BE2C (cell line): ENCODE measurements at regions not wholly inside any gene's neighbourhood (a gene's known extent, or its start where the extent isn't known, plus 50 kb on each side); places are given as distances from the start of the nearest gene placed in this dataset.

Experiments used
- DNase-seq: peaks from one replicate; pipeline ENCODE4 v3.0.0-alpha.2; 2020
- H3K27me3 ChIP-seq: fragments of 250-450 bp; sonication (Bioruptor Pico); 2 replicates; pipeline ENCODE4 v1.5.1; 2020; ENCODE audit warnings: mild to moderate bottlenecking
- H3K36me3 ChIP-seq: fragments of 250-450 bp; sonication (Bioruptor Pico); 2 replicates; pipeline ENCODE4 v1.5.1; 2020; ENCODE audit warnings: mild to moderate bottlenecking
- H3K4me1 ChIP-seq: fragments of 250-450 bp; sonication (Bioruptor Pico); 2 replicates; pipeline ENCODE4 v1.5.1; 2020
- H3K4me3 ChIP-seq: 2 replicates; pipeline ENCODE4 v1.5.1; 2011; ENCODE audit warnings: low read depth, low read length
- H3K9me3 ChIP-seq: fragments of 250-450 bp; sonication (Bioruptor Pico); 2 replicates; pipeline ENCODE4 v1.5.1; 2020
- TF ChIP-seq, protein P1 (sequence below): IDR thresholded peaks from 2 replicates; pipeline ENCODE4 v1.5.1; 2012; ENCODE audit warnings: mild to moderate bottlenecking, low read depth, low read length

DNA sequence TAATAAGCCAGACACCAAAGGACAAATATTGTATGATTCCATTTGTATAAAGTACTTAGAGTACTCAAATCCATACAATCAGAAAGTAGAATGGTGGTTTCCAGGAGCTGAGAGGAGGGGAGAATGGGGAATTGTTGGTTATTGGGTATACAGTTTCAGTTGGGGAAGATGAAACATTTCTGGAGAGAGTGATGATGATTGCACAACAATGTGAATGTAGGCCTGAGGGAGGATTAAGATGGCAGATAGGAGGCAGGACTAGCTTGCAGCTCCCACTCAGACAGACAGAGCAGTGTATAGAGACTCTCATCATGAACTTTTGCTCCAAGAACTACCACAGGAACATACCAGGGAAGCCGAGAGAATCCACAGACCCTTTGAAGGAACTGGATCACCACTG lies 75.7 kb upstream of the PAK3 start:
- no peaks in the 10 kb centered on the region for H3K4me1 ChIP-seq
- TF ChIP-seq, protein P1, sequence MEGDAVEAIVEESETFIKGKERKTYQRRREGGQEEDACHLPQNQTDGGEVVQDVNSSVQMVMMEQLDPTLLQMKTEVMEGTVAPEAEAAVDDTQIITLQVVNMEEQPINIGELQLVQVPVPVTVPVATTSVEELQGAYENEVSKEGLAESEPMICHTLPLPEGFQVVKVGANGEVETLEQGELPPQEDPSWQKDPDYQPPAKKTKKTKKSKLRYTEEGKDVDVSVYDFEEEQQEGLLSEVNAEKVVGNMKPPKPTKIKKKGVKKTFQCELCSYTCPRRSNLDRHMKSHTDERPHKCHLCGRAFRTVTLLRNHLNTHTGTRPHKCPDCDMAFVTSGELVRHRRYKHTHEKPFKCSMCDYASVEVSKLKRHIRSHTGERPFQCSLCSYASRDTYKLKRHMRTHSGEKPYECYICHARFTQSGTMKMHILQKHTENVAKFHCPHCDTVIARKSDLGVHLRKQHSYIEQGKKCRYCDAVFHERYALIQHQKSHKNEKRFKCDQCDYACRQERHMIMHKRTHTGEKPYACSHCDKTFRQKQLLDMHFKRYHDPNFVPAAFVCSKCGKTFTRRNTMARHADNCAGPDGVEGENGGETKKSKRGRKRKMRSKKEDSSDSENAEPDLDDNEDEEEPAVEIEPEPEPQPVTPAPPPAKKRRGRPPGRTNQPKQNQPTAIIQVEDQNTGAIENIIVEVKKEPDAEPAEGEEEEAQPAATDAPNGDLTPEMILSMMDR: no peak
- H3K4me3 ChIP-seq: no peak overlapping the region
- H3K9me3 ChIP-seq: no peaks in the 10 kb centered on the region
- H3K36me3 ChIP-seq: no peaks in the 10 kb centered on the region
- H3K27me3 ChIP-seq: no peaks in the 10 kb centered on the region
- no peak for DNase-seq

DNA sequence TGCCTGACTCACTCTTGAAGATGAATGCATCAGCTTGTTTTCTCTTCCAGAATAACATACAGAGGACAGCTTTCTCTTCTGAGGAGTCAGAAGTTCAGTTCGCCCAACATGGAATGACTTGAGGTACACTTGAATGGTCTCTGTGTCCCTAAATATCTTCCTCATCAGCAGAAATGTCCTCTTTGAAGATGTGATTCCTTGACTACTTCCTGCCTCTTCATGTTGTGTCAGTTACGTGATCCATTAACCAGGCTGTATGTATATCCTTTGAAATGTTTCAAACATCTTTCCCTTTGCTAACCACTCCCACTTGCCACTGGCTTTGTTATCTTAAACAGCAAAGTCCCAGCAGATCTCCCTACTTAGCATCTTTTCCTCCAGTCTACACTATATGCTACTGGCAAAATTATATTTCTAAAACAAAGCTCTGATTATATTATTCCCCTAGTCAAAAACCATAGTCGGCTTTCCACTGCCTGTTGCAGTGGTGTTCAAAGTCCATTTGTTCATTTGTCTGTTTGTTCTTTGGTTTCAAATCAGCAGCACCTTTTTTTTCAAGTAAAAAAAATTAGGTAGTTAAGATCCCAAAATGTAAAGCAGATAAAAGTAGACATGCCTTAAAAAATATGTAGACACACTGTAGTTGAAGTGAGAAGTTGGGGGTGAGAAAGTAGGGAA lies 82.1 kb upstream of the PAK3 start:
- Histone ChIP-seq H3K4me3 (no peak overlapping the region), H3K9me3 (no peaks in the 10 kb centered on the region), H3K36me3 (no peaks in the 10 kb centered on the region), H3K4me1 (no peaks in the 10 kb centered on the region), H3K27me3 (no peaks in the 10 kb centered on the region)
- DNase-seq: no peak
- TF ChIP-seq, protein P1: no peak

DNA sequence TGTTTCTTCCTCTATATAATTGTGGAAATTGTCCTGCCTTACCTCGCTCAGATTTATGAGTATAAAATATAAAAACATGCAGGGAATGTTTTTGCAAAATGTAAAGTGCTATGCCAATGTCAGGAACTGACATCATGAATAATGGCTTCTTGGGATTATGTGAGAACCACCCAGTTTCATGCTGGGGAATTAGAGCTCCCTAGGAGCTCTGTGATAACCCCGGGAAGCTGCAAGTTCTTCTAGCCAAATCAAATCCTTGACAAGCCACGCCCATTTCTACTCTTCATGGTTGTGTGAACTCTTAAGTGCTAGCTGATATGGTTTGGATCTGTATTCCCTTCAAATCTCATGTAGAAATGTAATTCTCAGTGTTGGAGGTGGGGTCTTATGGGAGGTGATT lies 85.9 kb upstream of the PAK3 start:
- H3K4me3 ChIP-seq: no peak overlapping the region
- TF ChIP-seq, protein P1: no peak
- no peak for DNase-seq

DNA sequence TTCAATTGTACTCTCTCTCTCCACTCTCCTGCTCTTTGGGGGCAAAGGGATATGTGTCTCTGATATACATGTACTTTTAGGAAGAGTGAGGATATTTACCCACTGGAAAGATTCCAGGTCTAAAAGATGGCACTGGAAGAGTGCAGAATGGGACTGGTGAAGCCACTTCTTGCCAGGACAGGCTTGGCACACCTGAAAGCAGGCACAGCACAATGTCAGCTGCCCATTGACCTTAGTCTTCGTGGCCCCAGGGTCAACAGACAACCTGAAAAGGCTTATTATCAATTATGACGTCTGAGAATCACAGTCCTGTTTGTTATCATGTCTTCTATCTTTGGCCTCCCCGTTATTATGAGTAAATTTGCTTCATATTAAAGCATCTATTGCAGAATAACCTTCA lies 86.7 kb upstream of the PAK3 start:
- no peaks in the 10 kb centered on the region for H3K9me3 ChIP-seq
- H3K36me3 ChIP-seq: no peaks in the 10 kb centered on the region
- no peak overlapping the region for H3K4me3 ChIP-seq
- DNase-seq: no peak
- H3K4me1 ChIP-seq: no peaks in the 10 kb centered on the region
- TF ChIP-seq, protein P1: no peak
- H3K27me3 ChIP-seq: no peaks in the 10 kb centered on the region

More for the DNA sequence above, 85.9 kb upstream of the PAK3 start:
- no peaks in the 10 kb centered on the region for H3K9me3 ChIP-seq
- H3K27me3 ChIP-seq: no peaks in the 10 kb centered on the region
- H3K36me3 ChIP-seq: no peaks in the 10 kb centered on the region
- no peaks in the 10 kb centered on the region for H3K4me1 ChIP-seq

DNA sequence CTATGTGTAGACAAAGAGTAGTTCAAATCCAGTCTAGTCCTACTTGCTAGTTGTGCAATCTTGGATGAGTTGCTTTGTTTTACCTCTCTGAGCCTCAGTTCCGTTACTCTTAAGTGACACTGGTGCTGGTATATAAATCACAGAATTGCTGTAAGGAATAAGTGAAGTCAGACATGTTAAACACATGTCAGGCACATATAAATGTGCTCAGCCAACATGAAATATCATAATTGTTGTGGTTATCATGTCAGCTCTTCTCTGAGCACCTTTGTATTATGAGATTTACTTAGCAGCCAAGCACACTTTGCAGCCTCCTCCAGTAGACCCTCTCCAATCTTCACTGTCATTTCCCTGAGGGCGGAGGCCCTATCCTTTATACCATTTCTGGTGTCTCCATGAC lies 87.9 kb upstream of the PAK3 start:
- H3K27me3 ChIP-seq: no peaks in the 10 kb centered on the region
- DNase-seq: no peak
- H3K4me1 ChIP-seq: no peaks in the 10 kb centered on the region
- TF ChIP-seq, protein P1: no peak
- H3K4me3 ChIP-seq: no peak overlapping the region
- no peaks in the 10 kb centered on the region for H3K9me3 ChIP-seq
- no peaks in the 10 kb centered on the region for H3K36me3 ChIP-seq

DNA sequence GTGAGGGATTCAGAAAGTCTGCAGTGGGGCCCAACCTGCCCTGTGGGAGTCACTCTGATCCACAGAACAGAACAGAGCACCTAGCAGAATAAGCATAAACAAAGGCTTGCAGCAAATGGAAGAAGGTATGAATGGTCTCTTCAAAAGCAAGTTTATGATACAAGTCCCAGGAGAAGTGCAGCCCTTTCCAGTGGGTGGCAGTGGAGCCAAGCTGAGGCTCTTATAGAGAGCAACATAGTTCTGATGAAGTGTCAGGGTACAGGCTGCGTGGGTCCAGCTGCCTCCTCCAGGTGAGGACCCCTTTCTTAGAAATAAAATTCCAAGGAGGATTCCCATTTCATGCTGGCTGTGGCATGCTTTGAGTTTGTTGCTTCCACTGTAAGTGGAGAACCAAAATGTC lies 88.8 kb upstream of the PAK3 start:
- no peaks in the 10 kb centered on the region for H3K9me3 ChIP-seq
- no peak overlapping the region for H3K4me3 ChIP-seq
- no peaks in the 10 kb centered on the region for H3K4me1 ChIP-seq
- TF ChIP-seq, protein P1: no peak
- H3K27me3 ChIP-seq: no peaks in the 10 kb centered on the region
- no peaks in the 10 kb centered on the region for H3K36me3 ChIP-seq
- no peak for DNase-seq
